HG03108 (cell line): ENCODE measurements at regions not wholly inside any gene's neighbourhood (a gene's known extent, or its start where the extent isn't known, plus 50 kb on each side); places are given as distances from the start of the nearest gene placed in this dataset.
"Not testable (repeated sequence)": the region's sequence is repeated elsewhere in the genome, so short reads cannot be mapped to it uniquely, and the experiment has no call there.

Experiments used
- ATAC-seq: cut with Tn5 transposase; IDR thresholded peaks from one replicate; pipeline ENCODE4 v1.9.1; 2021; ENCODE audit warnings: moderate library complexity; ENCODE audit not compliant: unreplicated experiment

DNA sequence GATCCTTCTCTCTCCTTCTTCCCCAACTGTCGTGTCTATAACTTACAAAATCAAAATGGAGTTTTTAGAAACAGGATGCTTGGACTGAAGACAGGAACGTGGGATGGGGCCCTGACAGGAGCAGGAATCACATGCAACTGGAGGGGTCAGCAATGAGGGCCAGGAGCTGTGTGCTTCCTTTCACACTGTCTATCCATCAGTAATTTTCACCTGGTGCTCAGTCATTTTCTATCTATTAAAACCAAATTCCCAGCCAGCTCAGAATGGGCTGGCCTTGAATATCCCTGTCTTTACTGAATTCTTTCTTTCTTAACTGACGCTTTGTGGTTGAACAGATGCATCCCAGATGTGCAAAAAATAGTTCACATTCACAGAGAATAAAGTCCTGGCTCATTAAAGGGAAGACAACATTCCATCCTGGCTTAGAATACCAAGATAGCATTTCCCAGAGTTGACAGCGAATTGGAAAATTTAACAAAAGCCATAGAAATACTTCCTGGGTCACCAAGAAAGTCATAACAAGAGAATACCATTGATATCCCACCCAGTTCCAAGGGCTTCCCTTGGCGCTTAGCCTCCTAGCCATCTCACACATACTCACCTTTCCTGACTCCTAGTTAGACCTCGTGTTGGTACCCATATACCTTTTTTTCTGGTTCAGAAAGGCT lies 588.1 kb downstream of the TTLL7 start:
- not testable (repeated sequence) for ATAC-seq

DNA sequence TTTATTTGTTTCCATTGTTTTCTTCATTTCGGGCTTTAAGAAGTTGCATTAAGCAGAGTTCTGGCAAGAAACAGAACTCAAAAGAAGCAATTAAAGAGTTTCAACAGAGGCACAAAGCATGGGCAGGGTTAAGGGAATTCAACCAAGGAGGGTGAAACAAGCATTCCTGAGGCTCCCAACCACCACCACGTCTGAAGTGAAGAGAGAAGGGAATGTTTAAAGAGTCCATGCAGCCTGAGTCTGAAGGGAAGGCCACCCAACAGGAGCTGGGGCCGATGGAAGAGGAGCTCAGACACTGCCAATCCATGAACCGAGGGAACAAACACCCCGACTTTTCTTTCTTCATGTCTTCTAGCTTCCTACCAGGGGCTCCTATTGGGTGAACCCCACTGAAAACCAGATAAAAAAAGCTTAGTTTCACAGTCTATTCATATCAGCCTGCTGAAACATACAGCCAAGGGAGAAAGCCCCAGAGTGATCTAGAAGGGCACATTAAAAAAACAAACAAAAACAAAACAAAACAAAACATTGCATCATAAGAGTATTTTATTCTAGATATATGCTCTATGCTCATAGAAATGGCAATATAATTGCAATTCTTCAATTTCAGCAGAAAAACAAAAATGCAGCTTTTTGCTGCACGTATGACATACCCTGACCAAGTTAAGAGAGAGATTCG lies 592.1 kb downstream of the TTLL7 start:
- not testable (repeated sequence) for ATAC-seq

DNA sequence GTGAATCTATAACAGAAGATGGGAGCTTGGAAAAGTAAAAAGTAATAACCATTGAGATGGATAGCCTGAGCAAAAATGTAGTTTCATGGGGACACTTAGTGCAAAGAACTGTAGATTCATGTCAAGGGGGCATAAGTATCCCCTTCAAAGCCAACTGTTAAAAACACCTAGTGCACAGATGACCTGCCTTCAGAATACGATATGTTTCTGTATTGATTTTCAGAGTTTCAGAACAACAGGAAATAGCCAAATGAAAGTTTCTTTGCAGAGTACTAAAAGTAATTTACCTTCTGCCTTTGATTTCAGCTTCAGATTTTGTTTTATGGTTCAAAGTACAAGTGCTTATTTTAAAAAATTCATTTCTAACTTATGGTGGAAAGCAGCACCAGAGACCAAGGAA lies 593.1 kb downstream of the TTLL7 start:
- ATAC-seq, result peak; percentile 80

DNA sequence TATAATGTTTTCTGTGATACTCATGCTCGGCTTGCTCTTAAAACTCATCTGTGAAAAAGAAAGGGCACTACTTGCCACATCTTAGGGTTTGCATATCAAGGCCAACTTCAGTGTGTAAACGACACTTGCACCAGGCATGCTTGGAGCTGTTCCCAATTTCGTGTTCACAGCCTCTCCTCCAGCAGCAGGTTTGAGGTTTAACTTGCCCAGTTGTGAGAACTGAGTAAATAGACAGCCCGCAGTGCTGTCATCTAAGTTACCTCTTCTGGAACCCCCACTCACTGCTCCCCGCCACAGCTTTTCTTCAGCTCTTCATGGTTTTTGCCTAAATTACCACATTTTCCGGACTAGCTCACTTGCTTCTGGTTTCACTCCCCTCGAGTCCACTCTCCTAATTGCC lies 595.4 kb downstream of the TTLL7 start:
- not testable (repeated sequence) for ATAC-seq

DNA sequence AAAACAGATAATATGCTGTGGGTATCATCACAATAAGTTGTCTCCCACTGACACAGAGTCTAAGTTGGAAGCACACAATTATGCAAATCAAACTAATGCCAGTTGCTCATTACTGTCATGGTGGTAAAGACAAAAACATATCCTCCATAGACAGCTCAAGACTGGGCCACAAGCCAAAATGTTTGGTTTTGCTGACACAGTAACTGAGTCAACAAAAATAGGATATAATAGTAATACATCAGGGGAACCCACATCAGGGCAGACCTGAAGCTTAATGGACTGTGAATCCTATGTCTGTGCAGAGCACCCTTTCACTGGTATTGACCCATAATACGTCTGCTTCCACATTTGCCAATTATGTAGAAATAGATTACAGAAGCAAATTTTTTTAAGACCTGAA lies 597.8 kb downstream of the TTLL7 start:
- not testable (repeated sequence) for ATAC-seq

DNA sequence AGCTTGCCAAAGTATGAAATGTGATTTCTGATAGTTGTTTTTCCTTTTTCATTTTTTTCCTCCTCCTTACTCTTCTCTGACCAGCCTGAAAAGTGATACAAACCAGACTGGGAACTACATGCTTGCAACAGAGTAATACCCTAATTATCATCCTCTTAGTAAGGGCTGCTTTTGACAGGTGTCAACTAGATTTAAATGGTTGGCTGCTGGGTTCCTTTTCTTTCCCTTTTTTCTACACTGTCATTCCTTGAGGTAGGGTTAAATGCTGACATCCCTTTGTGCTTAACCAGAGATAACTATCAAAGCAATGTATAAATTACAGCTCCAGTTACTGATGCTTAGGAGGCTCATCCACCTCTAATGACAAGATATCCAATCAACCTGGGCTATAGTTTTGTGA lies 598.8 kb downstream of the TTLL7 start:
- ATAC-seq, result not testable (repeated sequence)

DNA sequence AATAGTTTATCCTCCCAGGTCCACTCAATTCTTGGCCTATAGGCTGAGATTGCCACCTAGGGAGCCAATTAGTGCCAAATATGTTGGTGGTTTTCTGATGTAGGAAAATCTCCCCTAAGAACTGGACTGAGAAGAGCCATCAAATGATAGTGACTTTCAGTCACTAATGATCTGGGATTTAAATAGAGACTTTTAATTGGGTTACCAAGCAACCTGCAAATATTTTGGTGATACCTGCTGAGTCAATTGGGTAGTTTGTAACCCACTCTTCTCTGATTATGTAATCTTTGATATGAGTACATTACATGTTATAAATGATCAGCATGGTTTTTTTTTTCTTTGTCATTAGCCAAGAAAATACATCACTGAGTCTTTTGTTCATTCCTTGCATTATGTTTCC lies 600.8 kb downstream of the TTLL7 start:
- not testable (repeated sequence) for ATAC-seq

DNA sequence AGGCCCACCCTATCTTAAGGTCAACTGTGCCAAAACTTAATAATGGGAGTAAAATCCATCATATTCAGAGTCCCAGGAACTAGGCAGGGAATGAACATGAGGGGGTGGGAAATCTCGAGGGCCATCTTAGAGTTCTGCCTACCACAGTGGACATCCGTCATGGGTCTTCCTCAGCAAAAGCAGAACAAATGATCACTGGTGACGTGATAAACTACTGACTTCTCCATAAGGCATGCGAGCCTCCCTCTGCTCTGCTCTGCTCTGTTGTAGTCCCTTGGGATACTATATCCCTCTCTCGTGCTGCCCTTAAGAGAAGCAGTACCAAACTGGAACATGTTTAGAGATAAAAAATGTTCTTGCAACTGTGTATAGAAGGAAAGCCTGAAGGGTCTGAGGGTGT lies 603.8 kb downstream of the TTLL7 start:
- not testable (repeated sequence) for ATAC-seq

DNA sequence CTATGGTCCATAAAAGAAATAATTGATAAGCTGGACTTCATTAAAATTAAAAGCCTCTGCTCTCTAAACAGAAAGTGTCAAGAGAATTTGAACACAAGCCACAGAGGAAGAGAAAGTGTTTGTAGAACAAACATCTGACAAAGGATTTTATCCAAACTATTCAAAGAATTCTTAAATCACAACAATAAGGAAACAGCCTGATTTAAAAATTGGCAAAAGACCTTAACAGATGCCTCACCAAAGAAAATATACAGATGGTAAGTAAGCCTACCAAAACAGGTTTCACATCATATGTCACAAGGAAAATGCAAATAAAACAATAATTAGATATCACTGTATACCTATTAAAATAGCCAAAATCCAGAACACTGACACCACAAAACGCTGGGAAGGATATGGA lies 612.0 kb downstream of the TTLL7 start:
- ATAC-seq, result not testable (repeated sequence)

DNA sequence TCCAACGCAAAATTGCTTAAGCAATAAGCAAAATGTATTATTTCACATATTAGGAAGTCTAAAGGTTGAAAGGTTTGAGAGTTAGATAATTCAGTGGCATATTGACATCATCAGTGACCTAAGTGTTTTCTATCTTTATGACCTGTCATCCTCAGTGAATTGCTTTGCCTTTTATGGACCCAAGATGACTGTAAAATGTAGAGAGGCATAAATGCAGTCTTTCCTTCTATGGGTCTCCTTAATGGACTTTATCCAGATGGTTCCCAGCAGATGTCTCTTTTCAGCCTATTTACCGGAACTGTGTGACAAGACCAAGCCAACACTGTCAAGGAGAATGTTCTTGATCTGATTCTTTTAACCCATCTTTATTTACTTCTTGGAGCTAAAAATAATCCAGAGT lies 615.8 kb downstream of the TTLL7 start:
- ATAC-seq, result not testable (repeated sequence)

DNA sequence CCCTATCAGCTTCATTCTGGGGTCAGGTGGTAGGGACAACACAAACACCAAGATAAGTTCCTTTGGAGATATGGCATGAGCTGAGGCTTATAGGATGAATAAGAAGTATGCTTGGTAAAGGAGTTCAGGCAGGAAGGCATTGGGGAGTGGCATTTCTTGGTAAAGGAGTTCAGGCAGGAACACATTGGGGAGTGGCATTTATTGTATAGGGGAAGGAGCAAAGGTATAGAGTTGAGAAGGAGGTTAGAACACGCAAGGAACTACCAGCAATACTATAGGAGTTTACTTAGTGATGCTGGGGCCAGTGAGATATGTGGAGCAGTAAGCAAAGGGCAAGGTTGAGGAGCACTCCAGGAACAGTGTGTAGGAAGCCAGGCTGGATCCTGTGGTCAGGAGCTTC lies 625.9 kb downstream of the TTLL7 start:
- not testable (repeated sequence) for ATAC-seq

DNA sequence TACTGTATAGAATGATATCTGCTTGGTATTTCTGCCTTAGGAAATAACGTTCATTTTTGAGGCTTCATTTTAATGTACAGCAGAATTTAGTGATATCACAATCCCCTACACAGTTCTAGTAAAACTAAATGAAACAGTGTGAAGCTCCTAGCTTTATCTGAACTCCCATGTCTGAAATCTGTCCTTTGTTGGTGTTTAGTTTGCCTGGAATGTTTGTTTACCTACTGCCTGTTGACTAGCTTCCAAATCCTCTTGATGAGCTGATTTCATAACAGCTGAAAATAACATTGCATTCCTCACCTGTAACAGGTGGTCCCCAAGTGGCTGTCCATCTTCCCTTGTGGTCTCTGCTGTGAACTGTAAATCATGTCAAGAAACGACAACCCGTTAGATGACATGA lies 629.1 kb downstream of the TTLL7 start:
- ATAC-seq, result not testable (repeated sequence)

DNA sequence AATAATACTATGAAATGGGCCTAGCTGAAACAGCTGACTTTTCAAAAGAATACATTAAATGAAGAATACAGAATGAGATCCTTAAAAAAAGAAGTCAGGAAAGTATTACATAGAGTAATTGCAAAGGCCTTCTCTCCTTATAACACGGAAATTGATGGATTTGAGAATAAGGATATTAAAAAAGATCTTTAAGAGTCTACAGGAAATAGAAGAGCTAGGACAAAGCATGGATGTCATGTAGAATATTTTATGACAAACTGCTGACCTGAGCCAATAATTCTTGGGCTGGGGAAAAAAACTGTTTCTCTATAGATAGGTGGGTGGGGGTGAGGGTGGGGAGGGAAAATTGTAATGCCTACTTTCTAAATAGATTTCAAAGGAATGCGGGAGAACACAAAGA lies 633.6 kb downstream of the TTLL7 start:
- ATAC-seq, result not testable (repeated sequence)

DNA sequence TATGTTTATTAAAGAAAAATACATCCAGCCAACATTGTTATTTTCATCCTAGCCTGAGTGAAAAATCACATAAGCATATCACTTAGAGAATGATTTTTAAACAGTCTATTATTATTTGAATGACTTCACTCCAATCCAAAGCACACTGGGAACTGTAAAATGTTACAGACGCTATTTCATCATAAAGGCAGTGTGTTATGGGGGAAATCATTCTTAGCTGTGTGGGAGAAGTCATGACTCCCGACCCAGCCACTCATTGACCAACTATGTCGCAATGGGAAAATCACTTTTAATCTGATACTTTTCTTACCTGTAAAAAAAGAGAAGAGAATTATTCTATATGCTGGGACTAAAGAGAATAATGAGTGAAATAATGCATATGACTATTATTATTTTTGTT lies 653.6 kb downstream of the TTLL7 start:
- not testable (repeated sequence) for ATAC-seq

DNA sequence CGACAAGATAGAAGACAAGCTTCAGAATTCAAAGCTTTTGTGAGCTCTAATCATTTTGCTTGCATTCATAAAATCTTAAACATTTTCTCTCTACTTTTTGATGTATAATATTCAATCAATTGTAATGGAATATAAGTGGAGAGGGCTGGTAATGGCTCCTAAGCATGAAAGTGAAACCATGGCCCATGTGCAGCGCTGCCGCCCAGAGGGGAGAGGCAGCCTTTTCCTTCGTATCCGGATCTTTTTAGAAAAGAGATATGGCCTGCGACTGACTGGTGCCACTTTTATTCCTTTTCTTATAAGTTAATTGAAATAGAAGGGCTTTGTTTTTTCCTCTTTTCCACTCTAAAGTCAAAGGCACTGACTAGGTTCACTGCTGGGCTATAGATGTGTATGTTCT lies 655.2 kb downstream of the TTLL7 start:
- not testable (repeated sequence) for ATAC-seq

DNA sequence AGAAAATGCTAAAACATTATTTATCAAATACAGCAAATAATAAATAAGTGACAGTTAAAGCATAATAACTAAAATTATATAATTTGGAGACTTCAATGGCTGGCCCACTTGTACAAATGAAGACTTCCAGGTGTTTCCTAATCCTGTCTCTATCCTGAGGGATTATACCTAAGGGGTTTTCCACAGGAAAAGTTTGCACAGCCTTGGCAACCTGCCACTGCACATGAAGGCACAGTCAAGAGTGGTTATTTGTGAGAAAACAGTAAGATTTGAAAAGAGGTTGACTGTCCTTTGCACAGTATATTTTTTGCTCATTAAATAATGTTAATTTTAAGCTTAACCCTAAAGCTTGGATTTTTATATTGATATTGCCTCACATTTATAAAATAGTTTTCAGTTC lies 655.9 kb downstream of the TTLL7 start:
- not testable (repeated sequence) for ATAC-seq

DNA sequence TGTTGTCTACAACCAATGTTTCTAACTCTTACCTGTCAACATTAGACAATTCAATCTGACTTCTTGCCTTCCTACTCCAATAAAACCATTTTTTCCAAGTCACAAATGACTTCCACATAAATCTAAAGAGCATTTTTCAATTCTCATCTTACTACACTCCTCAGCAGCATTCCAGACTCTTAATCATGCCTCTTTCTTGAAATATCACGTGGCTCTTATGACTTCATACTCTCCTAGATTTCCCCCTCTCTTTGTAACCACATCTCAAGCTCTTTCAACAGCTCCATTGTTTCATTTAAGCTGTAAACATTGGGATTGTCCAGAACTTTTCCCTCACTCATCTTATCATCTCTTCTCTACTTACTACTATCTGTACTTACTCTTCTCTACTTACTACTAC lies 666.6 kb downstream of the TTLL7 start:
- not testable (repeated sequence) for ATAC-seq

DNA sequence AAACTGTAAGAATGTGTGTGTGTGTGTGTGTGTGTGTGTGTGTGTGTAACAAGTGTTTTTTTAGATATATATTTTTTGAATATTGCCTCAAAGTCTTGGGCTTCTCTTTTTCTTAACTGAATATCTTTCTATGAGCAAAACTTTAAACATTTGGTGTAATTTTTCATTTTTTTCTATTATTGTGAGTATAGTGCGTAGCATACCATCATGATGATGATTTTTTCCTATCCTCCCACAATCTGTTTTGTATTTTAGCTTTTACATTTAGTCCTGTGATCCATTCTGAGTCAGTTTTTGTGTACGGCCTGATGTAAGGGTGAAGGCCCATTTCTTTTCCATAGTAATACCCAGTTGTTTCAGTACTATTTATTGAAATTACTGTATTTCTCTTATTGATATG lies 680.6 kb downstream of the TTLL7 start:
- ATAC-seq, result no peak

DNA sequence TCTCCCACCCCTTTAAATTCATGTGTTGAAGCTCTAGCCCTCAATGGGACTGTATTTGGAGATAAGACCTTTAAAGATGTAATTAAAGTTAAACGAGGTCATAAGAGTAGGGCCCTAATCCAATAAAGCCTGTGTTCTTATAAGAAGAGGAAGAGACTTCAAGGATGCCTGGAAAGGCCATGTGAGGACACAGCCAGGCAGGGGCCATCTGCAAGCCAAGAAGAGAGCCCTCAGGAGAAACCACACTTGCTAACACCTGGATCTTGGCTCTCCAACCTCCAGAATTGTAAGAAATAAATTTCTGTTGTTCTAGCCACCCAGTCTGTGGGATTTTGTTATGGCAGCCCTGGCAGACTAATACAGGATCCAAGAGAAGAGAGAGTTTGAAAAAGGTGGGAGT lies 683.5 kb downstream of the TTLL7 start:
- ATAC-seq, result not testable (repeated sequence)

DNA sequence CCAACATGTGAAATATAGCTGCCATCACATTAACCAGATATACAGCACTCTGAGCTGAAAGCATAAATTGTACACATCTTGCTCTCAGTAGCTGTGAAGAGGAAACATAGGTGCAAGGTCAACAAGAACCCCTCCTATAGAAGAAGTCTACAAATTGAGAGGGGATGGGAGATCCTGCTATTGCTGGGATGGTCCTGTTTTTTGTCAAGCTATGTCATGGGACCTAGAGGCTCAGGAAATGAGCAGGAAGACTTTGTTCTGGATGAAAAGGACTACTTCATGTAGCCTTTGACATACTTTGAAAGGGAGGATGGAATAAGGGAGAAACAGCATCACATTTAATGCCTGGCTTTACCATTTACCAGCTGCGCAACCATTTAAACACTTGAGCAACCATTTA lies 688.8 kb downstream of the TTLL7 start:
- ATAC-seq, result not testable (repeated sequence)

DNA sequence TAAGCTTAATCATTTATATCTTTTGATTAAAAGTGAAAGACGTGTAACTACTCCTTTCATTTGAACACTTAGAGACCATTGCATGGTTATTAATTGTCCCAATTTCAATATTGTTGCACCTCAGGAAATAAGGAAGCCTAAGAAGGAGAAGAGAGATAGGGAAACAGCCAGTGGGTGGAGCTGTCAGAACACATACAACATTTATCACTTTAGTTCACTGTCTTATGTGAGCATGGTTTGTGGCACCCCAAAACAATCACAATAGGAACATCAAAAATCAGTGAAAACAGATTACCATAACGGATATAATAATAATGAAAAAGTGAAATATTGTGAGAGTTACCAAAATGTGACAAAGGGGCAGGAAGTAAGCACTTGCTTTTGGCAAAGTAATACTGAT lies 689.9 kb downstream of the TTLL7 start:
- ATAC-seq, result not testable (repeated sequence)

DNA sequence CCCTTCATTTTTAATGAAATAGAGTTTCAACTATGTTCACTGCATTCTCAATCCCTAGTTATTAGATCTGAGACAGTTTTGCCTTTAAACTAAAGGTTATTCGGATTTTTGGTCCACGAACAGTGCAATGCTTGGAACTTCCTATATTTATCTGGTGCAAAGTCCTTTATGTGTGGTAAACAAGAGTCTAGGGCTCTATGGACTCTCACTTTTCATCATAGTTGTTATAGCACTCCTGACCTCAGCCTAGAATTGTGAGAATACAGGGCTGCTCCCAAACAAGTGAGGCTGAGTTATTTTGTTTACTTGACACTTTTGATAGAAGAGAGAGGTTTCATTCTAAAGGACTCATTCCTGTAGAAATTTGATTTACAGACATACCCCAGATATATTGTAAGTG lies 692.1 kb downstream of the TTLL7 start:
- ATAC-seq, result not testable (repeated sequence)

DNA sequence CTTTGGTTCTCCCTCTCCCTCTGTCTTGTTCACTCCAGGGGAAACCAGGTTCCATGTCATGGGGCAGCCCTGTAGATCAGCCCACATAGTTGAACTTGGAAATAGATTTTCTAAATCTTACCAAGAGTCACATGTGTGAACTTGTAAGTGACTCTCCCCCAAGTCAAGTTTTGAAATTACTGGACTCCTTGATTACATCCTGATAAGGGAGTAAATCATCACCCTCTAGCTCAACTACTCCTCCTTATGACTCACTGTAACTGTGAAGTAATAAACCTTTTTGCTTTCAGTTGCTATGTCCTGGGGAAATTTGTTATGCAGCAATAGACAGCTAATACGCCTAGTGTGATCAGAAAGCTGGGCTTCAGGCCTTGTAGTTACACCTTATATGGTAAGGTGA lies 703.3 kb downstream of the TTLL7 start:
- ATAC-seq, result not testable (repeated sequence)
